ENCODE measurements at regions not wholly inside any gene's neighbourhood (a gene's known extent, or its start where the extent isn't known, plus 50 kb on each side); places are given as distances from the start of the nearest gene placed in this dataset.

- Mint-ChIP-seq H3K27ac (no peak overlapping the region), H3K4me3 (no peak overlapping the region), H3K4me1 (no peaks in the 10 kb centered on the region), H3K9me3 (peaks cover 10% of the 10 kb centered on the region), H3K36me3 (no peaks in the 10 kb centered on the region)
- DNase-seq (ENCODE audit: low spot score in 2 of 2) (no peak), ATAC-seq (no peak)
Measured at GRCh38 chr16:52022980-52023379, 524.0 kb downstream of the TOX3 start.

GRCh38 chr16:52022177-52022576, 524.8 kb downstream of the TOX3 start:
- H3K4me3 Mint-ChIP-seq = no peak overlapping the region
- no peak overlapping the region for H3K27ac Mint-ChIP-seq
- no peaks in the 10 kb centered on the region for H3K4me1 Mint-ChIP-seq
- H3K36me3 Mint-ChIP-seq = no peaks in the 10 kb centered on the region
- H3K9me3 Mint-ChIP-seq = peaks cover 10% of the 10 kb centered on the region
- DNase-seq (ENCODE audit: low spot score in 2 of 2) (no peak), ATAC-seq (no peak)

DNA sequence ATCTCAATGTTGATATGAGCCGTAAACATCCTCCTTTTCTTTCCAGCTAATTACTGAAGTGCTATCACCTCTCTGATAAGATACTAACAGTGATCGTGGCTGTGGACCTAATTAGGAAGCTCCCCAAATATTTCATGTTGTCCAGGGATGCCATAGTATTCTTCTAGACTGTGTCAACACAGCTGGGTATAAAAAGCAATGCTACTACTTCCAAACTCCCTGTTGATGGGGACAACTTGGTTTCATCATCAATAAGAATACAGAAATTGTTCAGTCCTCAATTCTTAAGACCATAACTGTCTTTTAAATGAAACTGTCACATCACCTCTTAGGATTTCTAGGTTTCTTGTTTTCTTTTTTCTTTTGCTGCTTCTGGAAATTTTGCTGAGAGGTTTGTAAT, 530.6 kb downstream of the TOX3 start:
- Mint-ChIP-seq H3K36me3 (no peaks in the 10 kb centered on the region), H3K4me1 (no peaks in the 10 kb centered on the region), H3K4me3 (no peak overlapping the region), H3K9me3 (peaks cover 14% of the 10 kb centered on the region), H3K27ac (no peak overlapping the region)
- DNase-seq (ENCODE audit: low spot score in 2 of 2) = no peak
- ATAC-seq = no peak

- H3K4me1 Mint-ChIP-seq = no peaks in the 10 kb centered on the region
- no peak overlapping the region for H3K27ac Mint-ChIP-seq
- DNase-seq (ENCODE audit: low spot score in 2 of 2) (no peak), ATAC-seq (no peak)
- no peak overlapping the region for H3K4me3 Mint-ChIP-seq
- H3K9me3 Mint-ChIP-seq = peaks cover 4% of the 10 kb centered on the region
- no peaks in the 10 kb centered on the region for H3K36me3 Mint-ChIP-seq
Measured at GRCh38 chr16:52005551-52005950, 541.4 kb downstream of the TOX3 start.

GRCh38 chr16:52004343-52004742, 542.6 kb downstream of the TOX3 start:
- Mint-ChIP-seq H3K36me3 (no peaks in the 10 kb centered on the region), H3K27ac (no peak overlapping the region)
- no peak for ATAC-seq

GRCh38 chr16:52002026-52002425, 544.9 kb downstream of the TOX3 start:
- Mint-ChIP-seq H3K4me1 (no peaks in the 10 kb centered on the region), H3K4me3 (no peak overlapping the region), H3K9me3 (peaks cover 4% of the 10 kb centered on the region), H3K36me3 (no peaks in the 10 kb centered on the region), H3K27ac (no peak overlapping the region)
- no peak for DNase-seq (ENCODE audit: low spot score in 2 of 2)
- no peak for ATAC-seq

More at GRCh38 chr16:52004343-52004742, 542.6 kb downstream of the TOX3 start:
- Mint-ChIP-seq H3K4me3 (no peak overlapping the region), H3K4me1 (no peaks in the 10 kb centered on the region), H3K9me3 (peaks cover 3% of the 10 kb centered on the region)
- DNase-seq (ENCODE audit: low spot score in 2 of 2) = no peak

- Mint-ChIP-seq H3K4me3 (no peak overlapping the region), H3K36me3 (no peaks in the 10 kb centered on the region), H3K27ac (no peak overlapping the region), H3K9me3 (peaks cover 17% of the 10 kb centered on the region), H3K4me1 (no peaks in the 10 kb centered on the region)
- no peak for DNase-seq (ENCODE audit: low spot score in 2 of 2)
- ATAC-seq = no peak
Measured at GRCh38 chr16:51996516-51996915, 550.4 kb downstream of the TOX3 start.

DNA sequence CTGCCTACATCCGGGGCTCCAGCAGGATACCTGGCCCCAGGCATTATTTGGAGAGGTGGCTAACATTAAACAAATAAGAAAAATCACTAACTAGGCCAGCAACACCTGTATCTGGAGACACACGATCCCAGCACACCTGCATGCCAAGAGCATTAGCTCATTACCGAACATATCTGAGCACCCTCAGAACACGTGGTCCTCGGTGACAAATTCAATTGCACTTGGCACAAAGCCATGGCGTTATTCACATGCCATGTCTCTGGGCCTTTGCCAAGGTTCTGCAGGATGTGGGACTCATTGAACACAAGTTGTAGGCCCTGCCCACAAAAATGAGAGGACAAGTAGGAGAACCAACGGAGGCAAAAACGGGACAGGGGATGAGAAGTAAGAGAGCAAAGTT, 552.3 kb downstream of the TOX3 start:
- DNase-seq (ENCODE audit: low spot score in 2 of 2) (no peak), ATAC-seq (no peak)
- H3K4me1 Mint-ChIP-seq = no peaks in the 10 kb centered on the region
- H3K4me3 Mint-ChIP-seq = no peak overlapping the region
- no peaks in the 10 kb centered on the region for H3K36me3 Mint-ChIP-seq
- H3K9me3 Mint-ChIP-seq = peaks cover 21% of the 10 kb centered on the region
- no peak overlapping the region for H3K27ac Mint-ChIP-seq

DNA sequence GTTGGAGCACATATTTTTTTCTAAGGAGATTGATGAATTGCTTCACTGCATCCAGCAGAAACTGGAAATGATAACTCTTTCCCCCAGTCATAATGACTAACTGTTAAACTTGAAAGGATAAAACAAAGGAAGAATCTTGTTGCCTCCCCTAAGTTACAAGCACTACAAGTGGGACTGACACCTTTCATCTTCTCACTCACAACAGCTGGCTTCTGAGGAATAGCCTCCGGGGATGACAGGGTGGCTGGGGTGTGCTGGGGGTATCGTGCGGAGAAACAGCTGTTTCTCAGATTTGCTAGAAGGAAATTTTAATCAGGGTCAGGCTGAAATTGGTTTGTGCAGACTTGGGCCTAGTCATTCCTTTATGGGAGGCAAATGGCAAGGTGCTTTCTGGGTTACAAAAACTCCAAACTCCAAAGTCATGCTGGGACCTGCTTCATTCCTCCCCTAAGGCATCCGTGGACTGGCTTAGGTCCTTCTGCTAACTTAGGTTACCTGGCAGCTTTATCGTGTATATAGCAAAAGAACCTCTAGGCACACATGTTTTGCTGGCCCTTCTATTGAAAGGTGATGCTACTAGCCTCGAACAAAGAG, 557.2 kb downstream of the TOX3 start:
- Mint-ChIP-seq H3K27ac (no peak overlapping the region), H3K9me3 (peaks cover 27% of the 10 kb centered on the region), H3K4me1 (no peaks in the 10 kb centered on the region), H3K4me3 (no peak overlapping the region), H3K36me3 (no peaks in the 10 kb centered on the region)
- no peak for ATAC-seq
- DNase-seq (ENCODE audit: low spot score in 2 of 2) = no peak

- H3K4me3 Mint-ChIP-seq = no peak overlapping the region
- H3K36me3 Mint-ChIP-seq = no peaks in the 10 kb centered on the region
Measured at GRCh38 chr16:51988977-51989376, 558.0 kb downstream of the TOX3 start.

DNA sequence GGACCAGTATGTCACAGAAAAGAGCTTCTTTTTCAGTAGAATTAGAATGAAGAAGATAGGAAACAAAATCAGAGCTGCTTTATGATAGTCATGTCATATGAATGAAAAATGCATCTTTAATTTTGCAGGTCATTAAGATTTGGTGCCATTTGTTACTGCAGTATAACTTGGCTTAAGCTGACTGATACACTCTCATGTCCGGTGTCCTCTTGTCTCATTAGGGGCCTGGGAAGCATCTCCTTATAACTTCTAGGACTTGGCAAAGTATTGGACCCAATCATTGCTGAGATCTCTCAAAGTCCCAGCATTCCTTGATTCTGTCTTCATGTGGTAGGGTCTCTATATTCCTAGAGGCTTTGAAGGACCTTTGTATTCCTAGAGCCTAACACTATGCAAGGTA, 559.4 kb downstream of the TOX3 start:
- H3K9me3 Mint-ChIP-seq = peaks cover 23% of the 10 kb centered on the region
- DNase-seq (ENCODE audit: low spot score in 2 of 2) = no peak
- no peak overlapping the region for H3K27ac Mint-ChIP-seq
- no peak for ATAC-seq
- no peaks in the 10 kb centered on the region for H3K4me1 Mint-ChIP-seq
- H3K4me3 Mint-ChIP-seq = no peak overlapping the region
- no peaks in the 10 kb centered on the region for H3K36me3 Mint-ChIP-seq

More at GRCh38 chr16:51988977-51989376, 558.0 kb downstream of the TOX3 start:
- no peaks in the 10 kb centered on the region for H3K4me1 Mint-ChIP-seq
- DNase-seq (ENCODE audit: low spot score in 2 of 2) (no peak), ATAC-seq (no peak)
- H3K27ac Mint-ChIP-seq = no peak overlapping the region
- H3K9me3 Mint-ChIP-seq = peaks cover 27% of the 10 kb centered on the region

- H3K27ac Mint-ChIP-seq = no peak overlapping the region
- no peak overlapping the region for H3K4me3 Mint-ChIP-seq
- DNase-seq (ENCODE audit: low spot score in 2 of 2) = no peak
- H3K4me1 Mint-ChIP-seq = no peaks in the 10 kb centered on the region
- ATAC-seq = no peak
- H3K9me3 Mint-ChIP-seq = peaks cover 16% of the 10 kb centered on the region
- H3K36me3 Mint-ChIP-seq = no peaks in the 10 kb centered on the region
Measured at GRCh38 chr16:51986717-51987116, 560.2 kb downstream of the TOX3 start.

- Mint-ChIP-seq H3K4me1 (no peaks in the 10 kb centered on the region), H3K4me3 (no peak overlapping the region), H3K9me3 (peaks cover 16% of the 10 kb centered on the region), H3K27ac (no peak overlapping the region), H3K36me3 (no peaks in the 10 kb centered on the region)
- ATAC-seq (no peak), DNase-seq (ENCODE audit: low spot score in 2 of 2) (no peak)
Measured at GRCh38 chr16:51986301-51986700, 560.6 kb downstream of the TOX3 start.

DNA sequence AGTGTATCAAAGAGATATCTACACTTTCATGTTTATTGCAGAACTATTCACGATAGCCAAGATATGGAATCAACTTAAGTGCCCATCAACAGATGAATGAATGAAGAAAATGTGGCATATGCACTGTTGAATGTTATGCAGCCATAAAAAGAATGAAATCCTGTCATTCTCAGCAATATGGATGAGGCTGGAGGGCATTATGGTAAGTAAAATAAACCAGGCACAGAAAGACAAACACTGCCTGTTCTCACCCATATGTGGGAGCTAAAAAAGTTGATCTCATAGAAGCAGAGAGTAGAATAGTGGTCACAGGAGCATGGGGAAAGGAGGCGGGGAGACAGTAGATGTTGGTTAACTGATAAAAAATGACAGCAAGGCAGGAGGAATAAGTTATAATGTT, 561.8 kb downstream of the TOX3 start:
- no peak overlapping the region for H3K27ac Mint-ChIP-seq
- ATAC-seq (no peak), DNase-seq (ENCODE audit: low spot score in 2 of 2) (no peak)
- H3K4me3 Mint-ChIP-seq = no peak overlapping the region
- no peaks in the 10 kb centered on the region for H3K4me1 Mint-ChIP-seq
- no peaks in the 10 kb centered on the region for H3K36me3 Mint-ChIP-seq
- peaks cover 15% of the 10 kb centered on the region for H3K9me3 Mint-ChIP-seq

- no peaks in the 10 kb centered on the region for H3K36me3 Mint-ChIP-seq
- ATAC-seq (no peak), DNase-seq (ENCODE audit: low spot score in 2 of 2) (no peak)
- peaks cover 19% of the 10 kb centered on the region for H3K9me3 Mint-ChIP-seq
- H3K27ac Mint-ChIP-seq = no peak overlapping the region
- no peaks in the 10 kb centered on the region for H3K4me1 Mint-ChIP-seq
- H3K4me3 Mint-ChIP-seq = no peak overlapping the region
Measured at GRCh38 chr16:51984395-51984794, 562.5 kb downstream of the TOX3 start.

- no peaks in the 10 kb centered on the region for H3K4me1 Mint-ChIP-seq
- no peaks in the 10 kb centered on the region for H3K36me3 Mint-ChIP-seq
Measured at GRCh38 chr16:51982715-51983680, 563.9 kb downstream of the TOX3 start.

More at GRCh38 chr16:51982715-51983680, 563.9 kb downstream of the TOX3 start:
- H3K27ac Mint-ChIP-seq = no peak overlapping the region
- no peak overlapping the region for H3K4me3 Mint-ChIP-seq
- H3K9me3 Mint-ChIP-seq = peaks cover 17% of the 10 kb centered on the region
- DNase-seq (ENCODE audit: low spot score in 2 of 2) (no peak), ATAC-seq (no peak)

Measured in stimulated activated effector memory CD8-positive, alpha-beta T cell treated with anti-CD3 and anti-CD28 coated beads, Interleukin-12 subunit alpha, Interleukin-12 subunit beta, amount 100 ng/mL, for 72 hours (primary cell).